ENCODE measurements at regions not wholly inside any gene's neighbourhood (a gene's known extent, or its start where the extent isn't known, plus 50 kb on each side); places are given as distances from the start of the nearest gene placed in this dataset.

DNA sequence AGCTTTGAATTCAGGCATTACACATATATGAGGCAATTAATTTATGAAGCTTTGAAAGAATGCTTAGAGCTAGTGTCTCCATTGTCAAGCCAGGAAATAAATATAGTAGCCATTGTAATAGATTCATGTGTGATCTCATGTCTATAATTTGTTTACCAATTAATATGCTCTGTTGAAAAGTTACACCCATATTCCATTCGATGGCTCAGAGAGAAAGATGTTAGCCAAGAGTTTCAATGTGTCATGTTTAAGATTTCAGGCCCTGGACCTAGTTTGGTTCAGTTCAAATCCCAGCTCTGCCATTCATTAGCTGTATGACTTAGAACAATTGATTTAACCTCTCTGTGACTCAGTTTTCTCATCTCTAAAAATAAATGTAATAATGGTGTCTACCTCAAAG is 263.3 kb downstream of the SNCA start:
- TF ChIP-seq POLR2AphosphoS5 (IDR thresholded peaks at IDR 0.05; ENCODE audit: low read depth, low read length) (no peak), POLR2A (IDR thresholded peaks at IDR 0.05; ENCODE audit: low read depth, low read length) (no peak), TAF1 (IDR thresholded peaks at IDR 0.05; ENCODE audit: low read depth, low read length) (no peak)

All from GM12891 (cell line).